HG03097 (cell line): ENCODE measurements at regions not wholly inside any gene's neighbourhood (a gene's known extent, or its start where the extent isn't known, plus 50 kb on each side); places are given as distances from the start of the nearest gene placed in this dataset.
"Not testable (repeated sequence)": the region's sequence is repeated elsewhere in the genome, so short reads cannot be mapped to it uniquely, and the experiment has no call there.

Experiments
- ATAC-seq: cut with Tn5 transposase; IDR thresholded peaks from one replicate; pipeline ENCODE4 v1.9.1; 2021; ENCODE audit not compliant: unreplicated experiment, low FRiP score

DNA sequence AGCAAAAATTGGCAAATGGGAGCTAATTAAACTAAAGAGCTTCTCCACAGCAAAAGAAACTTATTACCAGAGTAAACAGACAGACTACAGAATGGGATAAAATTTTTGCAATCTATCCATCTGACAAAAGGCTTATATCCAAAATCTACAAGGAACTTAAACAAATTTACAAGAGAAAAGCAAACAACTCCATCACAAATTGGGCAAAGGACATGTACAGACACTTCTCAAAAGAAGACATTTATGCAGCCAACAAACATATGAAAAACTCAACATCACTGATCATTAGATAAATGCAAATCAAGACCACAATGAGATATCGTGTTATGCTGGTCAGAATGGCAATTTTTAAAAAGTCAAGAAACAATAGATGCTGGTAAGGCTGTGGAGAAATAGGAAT is 315.6 kb downstream of the DMAC1 start:
- not testable (repeated sequence) for ATAC-seq

DNA sequence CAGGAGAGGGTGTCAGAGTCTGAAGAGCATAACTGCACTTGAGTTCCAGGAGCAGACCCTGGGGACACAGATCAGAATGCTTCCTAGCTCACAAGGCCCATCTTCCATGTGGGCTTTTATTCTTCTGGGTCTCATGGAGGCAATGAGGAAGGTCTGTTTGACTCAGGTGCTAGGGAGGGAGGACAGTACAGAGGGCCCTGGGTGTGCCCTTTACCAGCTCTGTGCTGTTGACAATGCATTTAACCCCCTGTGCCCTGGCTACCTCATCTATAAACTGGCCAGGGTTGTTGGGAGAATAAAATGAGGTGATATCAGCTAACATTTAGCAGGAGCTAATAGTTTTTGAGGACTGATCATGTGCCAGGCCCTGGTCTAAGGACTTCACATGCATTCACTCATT is 318.0 kb downstream of the DMAC1 start:
- no peak for ATAC-seq

DNA sequence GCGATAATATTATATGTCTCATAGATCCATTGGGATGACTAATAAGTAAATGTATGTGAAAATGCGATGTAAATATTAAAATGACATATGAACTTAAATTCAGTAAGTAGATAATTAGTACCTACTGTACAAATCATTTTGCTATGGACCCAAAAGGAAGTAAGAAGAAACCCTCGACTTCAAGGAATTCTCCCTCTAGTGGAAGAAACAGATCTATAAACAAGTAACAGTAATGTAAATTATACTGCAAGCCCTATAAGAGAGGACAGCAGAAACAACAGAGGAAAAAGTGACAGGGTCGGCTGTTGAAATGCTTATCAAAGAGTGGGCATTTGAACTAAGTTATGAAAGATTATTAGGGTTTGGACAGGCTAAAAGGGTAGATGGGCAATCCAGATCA is 320.3 kb downstream of the DMAC1 start:
- ATAC-seq = no peak

DNA sequence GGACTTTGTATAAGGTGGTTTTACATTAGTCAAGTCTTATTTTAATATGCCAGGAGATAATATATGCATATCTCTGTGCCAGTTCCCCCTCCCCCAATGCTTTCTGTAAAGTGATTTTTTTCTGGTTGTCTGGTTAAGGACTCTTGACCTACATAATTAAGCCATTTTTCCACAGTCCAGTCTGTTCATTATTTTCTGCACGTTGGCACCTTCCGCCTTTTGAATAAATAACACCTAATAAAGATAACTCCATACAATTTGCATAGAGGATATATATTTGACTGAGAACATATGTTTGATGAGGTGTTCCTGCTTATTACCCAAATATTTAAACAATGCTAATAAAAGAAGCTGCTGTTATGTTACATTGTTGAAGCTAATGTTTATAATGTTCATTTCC is 320.9 kb downstream of the DMAC1 start:
- ATAC-seq = no peak

DNA sequence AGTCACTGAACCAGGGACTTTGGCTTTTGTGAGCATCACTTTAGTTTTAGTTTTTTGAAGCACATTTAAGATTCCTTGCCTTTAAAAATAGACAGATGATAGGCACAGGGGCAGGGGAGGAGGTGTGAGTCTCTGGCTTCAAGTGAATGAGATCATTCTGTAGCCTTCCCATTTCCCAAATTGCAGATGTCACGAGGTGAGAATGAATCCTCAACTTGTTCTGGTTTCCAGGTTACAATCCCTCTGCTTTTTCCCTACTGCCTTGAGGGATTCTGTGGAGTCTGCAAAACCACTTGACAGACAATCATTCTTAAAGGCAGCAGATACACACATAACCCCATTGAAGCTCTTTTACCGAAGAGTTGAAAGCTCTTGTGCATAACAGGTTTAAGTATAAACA is 332.4 kb downstream of the DMAC1 start:
- ATAC-seq = no peak

DNA sequence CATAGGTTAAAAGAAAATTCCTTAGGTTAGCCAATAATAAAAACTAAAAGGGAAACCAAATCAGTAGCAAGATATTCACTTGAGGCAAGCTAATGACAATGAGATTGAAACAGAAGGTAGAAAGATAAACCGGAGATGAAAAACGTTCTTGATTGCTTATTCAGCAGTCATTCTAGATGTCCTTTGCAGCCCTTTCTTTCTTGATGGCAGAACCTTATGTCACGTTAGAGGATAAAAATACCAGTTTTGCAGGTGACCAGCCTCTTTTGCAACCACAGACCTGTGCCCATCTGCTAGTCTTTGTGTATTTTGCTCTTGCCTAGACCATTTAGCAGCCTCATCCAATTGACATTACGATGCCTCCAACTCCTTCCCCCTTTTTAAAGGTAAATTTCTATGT is 337.8 kb downstream of the DMAC1 start:
- no peak for ATAC-seq

DNA sequence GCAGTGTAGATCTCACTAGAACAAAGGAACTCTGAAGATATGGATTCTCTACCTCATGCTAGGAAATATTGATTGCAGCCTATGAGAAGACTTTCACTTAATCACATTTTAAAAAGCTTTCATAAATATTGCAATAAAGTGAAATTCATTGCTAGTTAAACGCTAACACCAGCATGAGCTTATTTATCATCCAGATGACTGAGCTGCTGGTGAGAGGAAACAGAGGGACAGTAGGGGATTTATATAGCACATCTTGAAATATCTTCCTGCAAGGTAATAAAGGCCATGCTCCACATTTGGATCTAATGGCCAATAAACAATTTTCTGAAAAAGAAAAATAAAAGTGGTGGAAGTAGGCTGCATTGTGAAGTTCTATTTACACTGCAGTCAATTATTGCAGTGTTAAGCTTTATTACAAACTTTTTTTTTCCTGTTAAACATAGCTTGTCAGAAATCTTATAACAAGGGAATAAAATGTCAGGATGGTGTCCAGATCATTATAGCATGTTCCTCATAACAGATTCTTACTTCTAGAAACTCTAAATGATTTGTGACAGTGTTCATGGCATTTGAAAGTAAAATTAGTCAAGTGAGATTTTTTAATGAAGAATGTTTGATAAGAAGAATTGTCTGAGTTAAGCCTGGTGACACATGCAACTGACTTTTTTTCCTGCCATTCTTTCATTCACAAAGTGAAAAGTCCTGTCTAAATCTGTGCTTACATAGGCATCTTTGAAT is 342.6 kb downstream of the DMAC1 start:
- no peak for ATAC-seq

DNA sequence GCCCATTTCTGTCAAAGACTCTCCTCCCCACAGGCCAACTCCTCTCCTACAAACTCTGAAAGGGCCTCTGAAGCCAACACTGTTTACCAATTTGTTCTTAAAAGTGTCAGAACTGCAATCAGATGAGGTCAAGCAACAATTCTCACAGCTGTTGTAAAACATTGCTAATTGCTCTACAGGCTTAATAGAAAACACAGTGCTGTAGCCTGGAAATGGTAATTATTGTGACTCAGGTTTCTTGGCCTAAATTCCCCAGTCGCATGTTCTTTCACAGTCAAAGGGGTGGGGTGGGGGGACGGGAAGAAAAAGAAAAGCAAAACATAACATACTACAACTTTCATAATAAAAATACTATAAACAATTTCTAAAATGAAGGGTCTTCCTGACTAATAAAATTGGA is 343.2 kb downstream of the DMAC1 start:
- ATAC-seq = no peak

DNA sequence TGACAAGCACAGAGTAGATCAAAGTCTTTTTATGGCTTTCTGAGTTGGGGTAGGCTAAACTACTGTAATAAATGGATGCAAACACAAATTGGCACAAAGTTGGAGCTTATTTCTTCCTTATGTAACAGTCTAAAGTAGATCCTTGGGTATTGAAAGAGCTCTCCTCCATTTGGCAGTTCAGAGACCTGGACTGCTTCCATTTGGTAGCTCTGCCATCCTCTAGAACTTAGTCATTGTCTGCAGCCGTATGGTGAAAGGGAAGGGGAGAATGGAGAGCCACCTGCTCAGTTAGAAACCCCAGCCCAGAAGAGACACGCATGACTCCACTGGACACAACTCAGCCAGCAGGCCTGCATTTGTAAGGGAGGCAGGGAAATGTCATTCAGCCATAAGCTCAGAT is 345.0 kb downstream of the DMAC1 start:
- no peak for ATAC-seq

DNA sequence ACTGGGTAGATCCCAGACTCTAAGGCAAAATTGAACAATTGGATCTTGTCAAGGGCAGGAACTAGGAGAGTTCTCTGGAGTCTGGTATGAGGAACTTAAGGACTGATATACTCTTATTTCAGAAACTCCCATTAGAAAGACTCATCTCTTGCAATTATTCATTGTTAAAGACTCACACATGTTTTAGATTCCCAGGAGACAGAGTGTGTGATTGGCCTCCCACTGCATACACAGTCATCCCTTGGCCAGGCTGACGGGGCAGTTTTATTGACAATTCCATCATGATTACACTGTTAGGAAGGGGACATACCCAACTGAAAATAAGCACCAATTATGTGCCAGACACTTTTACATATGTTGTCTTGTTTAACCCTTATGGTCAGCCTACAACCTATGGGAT is 347.2 kb downstream of the DMAC1 start:
- ATAC-seq = no peak

DNA sequence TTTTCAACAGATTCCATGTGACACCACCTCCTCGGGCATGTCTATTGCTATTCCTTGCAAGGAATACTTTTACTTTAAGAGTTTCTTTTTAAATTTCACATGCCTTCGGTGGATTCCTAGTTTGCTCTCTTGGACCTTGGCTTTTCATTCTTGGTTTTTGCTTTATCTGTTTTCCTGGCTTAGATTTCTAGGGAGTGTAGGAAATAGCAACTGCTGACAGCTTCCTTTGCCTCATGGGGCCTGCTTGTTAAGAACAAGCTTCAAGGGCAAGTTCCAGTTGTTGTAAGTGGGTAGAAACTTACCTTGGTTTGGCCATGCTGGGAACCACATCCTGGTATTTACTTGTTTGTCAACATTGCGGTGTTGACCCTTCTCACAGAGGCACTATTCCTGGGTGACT is 348.5 kb downstream of the DMAC1 start:
- no peak for ATAC-seq

DNA sequence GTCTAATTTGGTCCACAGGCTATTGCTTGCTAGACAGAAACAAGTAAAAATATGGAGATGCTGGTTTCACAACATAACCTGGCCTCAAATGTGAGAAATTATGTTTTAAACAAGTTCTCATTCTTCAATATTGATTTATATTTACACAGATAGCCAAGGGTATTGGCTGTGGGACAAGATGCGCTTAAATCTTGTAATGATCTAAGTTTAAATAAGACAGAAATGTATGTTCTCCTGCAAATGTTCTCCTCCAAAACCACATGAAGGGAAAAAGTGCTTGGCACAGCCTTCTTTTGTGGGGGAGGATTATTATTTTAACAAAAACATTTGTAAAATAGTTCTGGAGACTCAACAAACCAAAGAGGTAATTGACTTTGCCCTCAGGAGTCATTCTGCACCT is 356.0 kb downstream of the DMAC1 start:
- ATAC-seq = no peak

DNA sequence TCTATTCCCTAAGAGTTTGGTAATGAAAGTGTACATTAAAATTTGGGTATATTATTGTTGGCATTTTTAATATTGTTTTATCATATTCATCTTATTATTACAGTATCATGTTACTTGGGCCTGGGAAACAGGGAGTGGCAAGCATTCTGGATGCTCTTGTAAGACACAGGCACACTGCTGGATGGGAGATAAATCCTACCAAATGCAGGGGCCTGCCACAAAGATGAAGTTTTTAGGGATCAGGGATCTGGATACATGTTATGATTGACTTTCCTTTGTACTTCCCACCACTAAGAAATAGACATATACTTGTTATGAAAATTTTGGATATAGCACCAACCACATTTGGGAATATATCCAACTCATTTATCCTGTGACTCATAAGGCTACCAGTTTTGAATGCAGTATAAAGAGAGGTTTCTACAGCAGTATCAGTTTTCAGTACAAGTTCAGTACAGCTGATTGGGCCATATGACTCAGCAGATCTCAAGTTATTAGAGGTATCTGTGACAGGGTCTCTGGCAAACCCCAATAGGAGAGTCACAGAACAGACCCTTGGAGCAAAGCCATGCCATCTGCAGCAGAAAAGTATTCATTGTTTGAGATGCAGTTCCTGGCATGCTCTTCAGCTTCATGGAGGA is 360.1 kb downstream of the DMAC1 start:
- no peak for ATAC-seq

DNA sequence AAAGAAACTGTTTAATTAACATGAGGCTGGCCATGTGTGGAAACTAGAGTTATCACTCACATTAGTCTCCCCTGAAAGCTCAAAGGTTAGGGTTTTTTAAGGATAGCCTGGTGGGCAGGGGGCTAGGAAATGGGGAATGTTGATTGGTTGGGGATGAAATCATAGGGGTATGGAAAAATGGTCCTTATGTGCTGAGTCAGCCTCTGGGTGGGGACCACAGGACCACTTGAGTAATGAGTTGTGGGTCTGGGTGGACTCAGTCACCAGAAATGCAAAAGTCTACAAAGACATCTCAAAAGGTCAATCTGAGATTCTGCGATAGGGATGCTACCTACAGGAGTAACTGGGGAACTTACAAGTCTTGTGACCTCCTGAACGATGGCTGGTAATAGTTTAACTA is 362.8 kb downstream of the DMAC1 start:
- no peak for ATAC-seq

DNA sequence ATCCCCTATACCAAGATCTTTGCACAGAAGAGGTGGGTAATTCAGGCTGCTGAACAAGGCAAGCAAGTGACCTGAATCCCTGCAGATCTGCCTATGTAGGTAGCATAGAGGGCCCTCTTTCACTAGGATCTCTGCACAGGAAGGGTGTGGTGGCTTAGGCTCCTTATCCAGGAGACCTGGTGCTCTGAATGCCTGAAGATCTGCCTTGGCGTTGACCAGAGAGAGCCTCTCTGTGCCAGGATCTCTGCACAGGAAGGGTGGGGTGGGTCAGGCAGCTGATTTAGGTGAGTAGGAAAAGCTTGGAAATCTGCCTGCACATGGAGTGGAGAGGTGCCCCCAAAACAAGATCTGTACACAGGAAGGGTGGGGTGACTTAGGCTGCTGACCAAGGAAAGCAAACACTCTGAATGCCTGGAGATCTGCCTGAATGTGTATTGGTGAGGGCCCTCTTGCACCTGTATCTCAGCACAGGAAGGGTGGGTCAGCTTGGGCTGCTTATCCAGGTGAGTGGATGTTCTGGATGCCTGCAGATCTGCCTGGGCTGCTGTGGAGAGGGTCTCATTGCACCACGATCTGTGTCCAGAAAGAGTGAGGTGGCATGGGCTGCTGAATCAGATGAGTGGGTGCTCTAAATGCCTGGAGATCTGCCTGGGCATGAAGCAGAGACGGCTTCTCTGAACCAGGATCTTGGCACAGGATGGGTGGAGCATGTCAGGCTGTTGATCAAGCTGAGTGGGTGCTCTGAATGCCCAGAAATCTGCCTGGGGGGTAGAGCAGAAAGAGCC is 365.9 kb downstream of the DMAC1 start:
- no peak for ATAC-seq

DNA sequence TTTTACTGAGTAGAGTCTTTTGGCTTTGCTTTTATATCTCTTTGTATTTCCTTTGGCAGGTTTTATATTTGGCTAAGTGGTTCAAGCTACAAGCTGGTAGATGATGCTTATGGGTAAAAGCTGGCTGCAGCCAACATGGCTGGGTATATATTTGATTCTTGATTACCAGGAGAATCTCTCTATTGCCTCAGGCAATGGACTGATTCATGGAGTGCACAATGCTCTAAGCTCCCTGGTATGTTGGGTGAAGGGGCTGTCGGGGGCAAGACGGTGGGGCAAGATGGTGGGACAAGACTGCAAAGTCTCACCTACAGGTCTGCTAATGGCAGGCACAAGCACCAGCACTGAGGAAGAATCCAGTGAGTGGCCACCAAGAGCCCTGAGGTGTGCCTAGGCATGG is 366.6 kb downstream of the DMAC1 start:
- no peak for ATAC-seq

DNA sequence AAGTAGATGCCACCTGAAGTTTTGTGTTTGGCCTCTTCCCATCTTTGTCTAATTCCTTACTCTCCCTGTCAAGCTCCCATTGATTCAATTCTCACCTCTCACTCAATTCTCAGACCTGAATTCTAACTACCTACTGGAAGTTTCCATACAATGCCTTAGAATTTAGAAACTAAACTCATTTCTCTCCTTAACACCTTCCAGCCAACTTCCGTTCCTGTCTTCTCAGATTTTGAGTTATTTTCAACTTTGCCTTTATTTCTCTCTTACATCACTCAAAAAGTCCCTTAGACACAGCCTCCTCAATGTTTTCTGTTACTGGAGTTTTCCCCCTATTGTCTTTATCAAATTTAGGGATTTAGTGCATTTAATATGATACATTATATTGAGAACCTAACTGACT is 382.2 kb downstream of the DMAC1 start:
- ATAC-seq = not testable (repeated sequence)

DNA sequence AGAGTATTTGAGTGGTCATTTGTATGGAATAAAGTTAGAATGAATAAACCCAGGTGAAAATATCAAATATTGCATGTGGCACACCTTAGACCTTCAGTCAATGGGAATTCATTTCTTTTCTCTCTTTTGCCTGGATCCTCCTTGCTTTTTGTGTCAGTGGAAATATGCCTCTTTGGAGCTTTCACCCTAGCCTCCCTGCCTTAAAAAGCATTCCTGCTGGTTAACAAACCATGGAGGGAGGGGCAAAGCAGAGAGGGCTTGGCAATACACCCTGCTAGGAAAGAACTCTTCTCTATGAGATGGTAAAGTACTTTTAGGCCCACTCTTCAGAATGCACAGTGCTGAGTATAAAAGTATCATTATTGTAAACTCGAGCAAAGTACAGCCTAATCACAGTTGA is 383.7 kb downstream of the DMAC1 start:
- no peak for ATAC-seq

DNA sequence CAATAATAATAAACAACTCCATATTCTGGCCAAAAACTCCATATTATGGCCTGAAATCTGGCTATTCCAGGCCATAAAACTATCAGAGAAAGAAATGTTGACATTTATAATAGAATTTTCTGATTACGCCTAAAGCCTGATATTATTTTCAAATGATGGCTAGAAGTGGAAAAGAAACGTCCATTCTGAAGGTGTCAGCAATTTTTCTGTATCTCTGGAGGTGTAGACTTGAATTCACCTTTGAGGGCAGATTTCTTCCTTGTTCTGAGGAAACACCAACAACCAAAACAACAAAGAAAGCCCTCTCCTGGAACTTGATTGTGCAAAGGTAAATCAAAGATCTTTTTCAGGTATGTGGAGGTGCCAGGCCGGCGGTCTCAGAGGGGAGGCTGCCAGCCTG is 390.7 kb downstream of the DMAC1 start:
- no peak for ATAC-seq

DNA sequence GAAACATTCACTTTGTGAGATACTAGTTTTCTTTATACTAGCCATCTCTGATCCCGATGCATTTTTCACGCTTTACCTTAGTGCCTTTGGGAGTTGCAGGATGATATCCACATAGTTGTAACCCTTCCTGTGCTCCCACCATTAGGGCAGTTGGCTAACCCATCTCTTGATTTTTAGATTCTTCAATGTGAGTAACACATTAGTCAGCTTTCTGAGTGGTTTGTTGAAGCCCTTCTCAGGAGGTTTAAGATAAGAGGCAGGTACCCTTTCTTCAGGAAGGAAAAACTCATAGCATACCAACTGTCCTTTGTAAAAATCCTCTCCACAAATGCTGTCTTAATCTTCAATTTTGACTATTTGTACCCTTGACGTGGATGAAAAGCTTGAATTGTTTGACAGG is 392.3 kb downstream of the DMAC1 start:
- no peak for ATAC-seq

DNA sequence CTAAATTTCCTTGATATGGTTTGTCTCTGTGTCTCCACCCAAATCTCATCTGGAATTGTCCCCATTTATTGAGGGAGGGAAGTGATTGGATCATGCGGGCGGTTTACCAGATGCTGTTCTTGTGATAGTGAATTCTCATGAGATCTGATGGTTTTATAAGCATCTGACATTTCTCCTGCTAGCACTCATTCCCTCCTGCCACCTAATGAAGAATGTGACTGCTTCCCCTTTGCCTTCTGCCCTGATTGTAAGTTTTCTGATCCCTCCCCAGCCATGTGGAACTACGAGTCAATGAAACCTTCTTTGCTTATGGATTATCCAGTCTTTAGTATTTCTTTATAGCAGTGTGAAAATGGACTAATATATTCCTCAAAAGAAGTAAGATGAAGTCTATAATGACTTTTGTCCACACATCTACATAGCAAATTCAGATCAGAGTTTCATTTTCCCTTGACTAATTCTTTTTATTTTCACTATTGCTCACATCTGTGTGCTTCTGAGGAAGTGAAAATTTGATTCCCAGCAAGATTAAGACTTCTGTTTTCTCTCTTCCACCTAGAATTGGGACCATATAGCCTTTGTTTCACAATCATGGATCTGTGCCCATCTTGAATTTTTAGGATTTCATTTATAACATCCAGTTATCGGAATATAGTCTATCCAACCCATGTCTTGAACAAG is 393.5 kb downstream of the DMAC1 start:
- peak; percentile 89 for ATAC-seq
